ENCODE measurements at regions not wholly inside any gene's neighbourhood (a gene's known extent, or its start where the extent isn't known, plus 50 kb on each side); places are given as distances from the start of the nearest gene placed in this dataset.
"Not testable (repeated sequence)": the region's sequence is repeated elsewhere in the genome, so short reads cannot be mapped to it uniquely, and the experiment has no call there.

- no peak for TF ChIP-seq CTCF (conservative IDR thresholded peaks at IDR 0.05; ENCODE audit: low read depth, low read length)
- no peak overlapping the region for H3K4me3 ChIP-seq (ENCODE audit: low read depth, low read length)
- peak; percentile 49 for DNase-seq (ENCODE audit: low read depth)
Observed at GRCh38 chr3:101913168-101913567, 63.9 kb downstream of the NFKBIZ start.

GRCh38 chr3:101917761-101918160, 68.4 kb downstream of the NFKBIZ start:
- DNase-seq (ENCODE audit: low read depth); H3K4me3 ChIP-seq (ENCODE audit: low read depth, low read length): not testable (repeated sequence)

GRCh38 chr3:101922151-101922725, 72.9 kb downstream of the NFKBIZ start:
- not testable (repeated sequence) for DNase-seq (ENCODE audit: low read depth); H3K4me3 ChIP-seq (ENCODE audit: low read depth, low read length)

GRCh38 chr3:101924621-101925020, 75.3 kb downstream of the NFKBIZ start:
- H3K4me3 ChIP-seq (ENCODE audit: low read depth, low read length); DNase-seq (ENCODE audit: low read depth): not testable (repeated sequence)

- not testable (repeated sequence) for H3K4me3 ChIP-seq (ENCODE audit: low read depth, low read length); DNase-seq (ENCODE audit: low read depth)
Observed at GRCh38 chr3:101925124-101925523, 75.8 kb downstream of the NFKBIZ start.

- H3K4me3 ChIP-seq (ENCODE audit: low read depth, low read length) = no peak overlapping the region
- no peak for DNase-seq (ENCODE audit: low read depth)
- TF ChIP-seq CTCF (conservative IDR thresholded peaks at IDR 0.05; ENCODE audit: low read depth, low read length) = no peak
Observed at GRCh38 chr3:101925564-101925963, 76.2 kb downstream of the NFKBIZ start.

- no peak for TF ChIP-seq CTCF (conservative IDR thresholded peaks at IDR 0.05; ENCODE audit: low read depth, low read length)
- no peak overlapping the region for H3K4me3 ChIP-seq (ENCODE audit: low read depth, low read length)
- no peak for DNase-seq (ENCODE audit: low read depth)
Observed at GRCh38 chr3:101926594-101927105, 77.3 kb downstream of the NFKBIZ start.

GRCh38 chr3:101928890-101929289, 79.6 kb downstream of the NFKBIZ start:
- peak; percentile 33 for DNase-seq (ENCODE audit: low read depth)
- H3K4me3 ChIP-seq (ENCODE audit: low read depth, low read length) = no peak overlapping the region
- no peak for TF ChIP-seq CTCF (conservative IDR thresholded peaks at IDR 0.05; ENCODE audit: low read depth, low read length)

GRCh38 chr3:101931081-101931480, 81.8 kb downstream of the NFKBIZ start:
- H3K4me3 ChIP-seq (ENCODE audit: low read depth, low read length) = no peak overlapping the region
- no peak for DNase-seq (ENCODE audit: low read depth)
- no peak for TF ChIP-seq CTCF (conservative IDR thresholded peaks at IDR 0.05; ENCODE audit: low read depth, low read length)
